ENCODE measurements at regions not wholly inside any gene's neighbourhood (a gene's known extent, or its start where the extent isn't known, plus 50 kb on each side); places are given as distances from the start of the nearest gene placed in this dataset.

- DNase-seq, result no peak
Measured at GRCh38 chr2:63785096-63785495, 56.6 kb upstream of the UGP2 start.

- no peak for DNase-seq
Measured at GRCh38 chr2:63786471-63786870, 55.2 kb upstream of the UGP2 start.

GRCh38 chr2:63788071-63788470 is 53.6 kb upstream of the UGP2 start:
- no peak for DNase-seq

- DNase-seq, result no peak
Measured at GRCh38 chr2:63789338-63790020, 52.2 kb upstream of the UGP2 start.

- DNase-seq, result no peak
Measured at GRCh38 chr2:63790491-63790890, 51.2 kb upstream of the UGP2 start.

GRCh38 chr2:63790906-63791305 is 50.8 kb upstream of the UGP2 start:
- no peak for DNase-seq

- DNase-seq, result no peak
Measured at GRCh38 chr2:63791387-63791786, 50.3 kb upstream of the UGP2 start.
